Urinary bladder (tissue), 3 donors: ENCODE measurements at regions not wholly inside any gene's neighbourhood (a gene's known extent, or its start where the extent isn't known, plus 50 kb on each side); places are given as distances from the start of the nearest gene placed in this dataset.
"Not testable (repeated sequence)": the region's sequence is repeated elsewhere in the genome, so short reads cannot be mapped to it uniquely, and the experiment has no call there.

Source experiments
- DNase-seq: peaks from one replicate; pipeline ENCODE4 v3.0.0-alpha.2; 2015; ENCODE audit errors: extremely low spot score
- H3K27ac ChIP-seq: one replicate; pipeline ENCODE4 v1.5.1; 2013; ENCODE audit warnings: low read depth, mild to moderate bottlenecking, moderate library complexity
- H3K36me3 ChIP-seq: one replicate; pipeline ENCODE4 v1.6.1; 2013; ENCODE audit warnings: mild to moderate bottlenecking, moderate library complexity; ENCODE audit not compliant: insufficient read depth
- H3K4me1 ChIP-seq: one replicate; pipeline ENCODE4 v1.6.1; 2013; ENCODE audit warnings: mild to moderate bottlenecking, moderate library complexity; ENCODE audit not compliant: insufficient read depth
- H3K4me3 ChIP-seq: one replicate; pipeline ENCODE4 v1.5.1; 2013; ENCODE audit warnings: low read depth, low read length
- WGBS: extraction: QIAGEN DNeasy Blood & Tissue Kit; methylation state at CpG from one replicate; pipeline ENCODE4 v1.1.7; 2013; 5-methylcytosine and 5-hydroxymethylcytosine counted together
- donor health status: healthy with polysubstance abuse.
- donor health status: healthy.

DNA sequence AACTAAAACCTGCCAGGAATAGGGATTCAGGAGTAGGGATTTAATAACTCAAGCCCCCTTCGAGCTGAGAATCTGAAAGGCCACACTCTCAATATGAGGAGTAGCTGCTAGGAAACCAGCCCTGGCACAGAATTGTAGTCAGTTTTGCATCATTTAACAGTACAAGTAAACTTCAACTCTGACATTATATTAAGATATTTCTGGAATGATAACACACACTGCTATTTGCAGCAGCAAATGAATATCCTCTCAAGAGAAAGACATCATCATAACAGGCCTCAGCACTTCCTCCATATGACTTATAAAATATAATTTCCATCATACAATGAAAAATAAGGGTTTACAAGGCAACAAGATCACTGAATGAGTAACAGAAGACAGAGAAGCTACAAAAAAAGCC, 138.2 kb upstream of the RFX3 start:
- Histone ChIP-seq H3K36me3 (no peaks in the 10 kb centered on the region), H3K4me1 (no peaks in the 10 kb centered on the region), H3K4me3 (no peak overlapping the region), H3K27ac (no peak overlapping the region)
- 30% methylated on average over 1 of the region's 1 CpG for WGBS
- DNase-seq, result no peak

DNA sequence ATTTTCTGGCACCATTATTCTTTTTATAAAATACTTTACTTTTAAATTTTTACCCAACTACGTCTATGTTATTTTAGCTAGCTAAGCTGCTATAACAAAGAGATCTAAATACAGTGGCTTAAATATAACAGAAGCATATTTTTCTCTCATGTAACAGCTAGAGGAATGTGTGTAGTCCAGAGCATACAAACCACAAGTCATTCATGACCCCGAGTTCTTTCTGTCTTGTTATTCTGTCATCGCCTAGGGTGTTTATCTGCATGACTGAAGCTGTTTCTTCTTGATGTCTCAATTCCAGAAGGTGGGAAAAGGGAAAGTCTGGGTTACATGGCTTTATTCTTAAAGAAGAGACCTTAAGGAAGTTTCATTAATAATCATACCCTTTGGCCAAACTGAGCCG, 136.9 kb upstream of the RFX3 start:
- no peaks in the 10 kb centered on the region for H3K36me3 ChIP-seq
- DNase-seq, result no peak
- H3K4me1 ChIP-seq, result no peaks in the 10 kb centered on the region
- no peak overlapping the region for H3K4me3 ChIP-seq
- no peak overlapping the region for H3K27ac ChIP-seq
- WGBS, result 69% methylated on average over 4 of the region's 4 CpGs

DNA sequence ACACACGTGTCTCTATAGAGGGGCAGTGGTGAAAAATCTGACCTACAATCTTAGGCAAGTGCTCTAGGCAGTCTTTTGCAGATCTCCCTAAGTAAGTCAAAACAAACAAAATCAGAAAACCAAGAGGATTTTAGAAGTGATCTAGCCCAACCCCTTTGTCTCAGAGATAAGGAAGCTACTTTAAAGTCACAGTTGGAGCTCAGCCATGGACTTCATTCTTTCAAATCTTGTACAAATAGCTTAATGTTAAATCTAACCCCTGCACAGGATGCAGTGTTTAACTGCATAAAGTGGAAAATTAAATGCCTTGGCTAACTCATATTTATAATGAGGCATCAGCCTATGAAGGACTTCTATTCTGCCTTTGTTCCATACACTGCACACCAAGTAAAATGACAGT, 135.1 kb upstream of the RFX3 start:
- no peaks in the 10 kb centered on the region for H3K4me1 ChIP-seq
- 63% methylated on average over 1 of the region's 1 CpG for WGBS
- DNase-seq, result no peak
- no peak overlapping the region for H3K4me3 ChIP-seq
- no peak overlapping the region for H3K27ac ChIP-seq
- H3K36me3 ChIP-seq, result no peaks in the 10 kb centered on the region

DNA sequence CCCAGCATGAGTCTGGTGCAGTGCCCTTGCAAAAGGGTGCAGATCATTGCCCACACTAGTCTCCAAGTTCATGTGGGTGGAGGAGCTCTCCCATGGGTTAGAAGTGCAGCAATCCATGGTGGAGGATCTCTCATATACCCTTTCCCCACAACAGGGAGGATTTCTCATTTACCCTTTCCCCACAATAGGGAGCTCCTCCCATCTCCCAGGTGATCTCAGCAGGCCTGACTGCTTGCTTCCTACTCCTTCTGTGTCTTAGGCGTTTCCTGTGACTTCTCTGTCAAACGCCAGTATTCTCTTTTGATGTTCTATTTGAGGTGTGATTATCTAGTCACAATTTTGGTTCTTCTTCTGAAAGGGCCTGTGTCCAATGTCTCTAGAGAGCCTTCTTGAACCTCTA, 133.8 kb upstream of the RFX3 start:
- H3K27ac ChIP-seq, result no peak overlapping the region
- DNase-seq, result no peak
- H3K36me3 ChIP-seq, result no peaks in the 10 kb centered on the region
- no peak overlapping the region for H3K4me3 ChIP-seq
- H3K4me1 ChIP-seq, result no peaks in the 10 kb centered on the region
- 78% methylated on average over 2 of the region's 2 CpGs for WGBS

DNA sequence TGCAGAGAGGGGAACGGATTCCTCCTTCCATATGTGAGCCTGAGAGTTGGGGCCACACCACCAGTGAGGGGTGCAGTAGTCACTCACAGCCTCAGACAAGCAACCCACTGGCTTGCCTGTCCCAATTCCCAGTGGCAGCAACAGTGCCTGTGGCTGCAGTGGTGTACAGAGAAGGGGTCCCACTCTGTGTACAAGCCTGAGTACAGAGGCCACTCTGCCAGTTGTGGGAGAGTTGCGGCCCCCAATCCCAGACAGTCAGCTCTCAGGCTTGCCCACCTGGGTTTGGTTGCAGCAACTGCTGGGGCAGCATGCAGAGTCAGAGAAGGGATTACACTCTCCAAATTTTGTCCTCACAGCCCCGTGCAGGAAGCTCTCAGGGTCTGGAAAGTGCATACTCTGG, 133.2 kb upstream of the RFX3 start:
- WGBS, result 88% methylated on average over 3 of the region's 3 CpGs
- no peak overlapping the region for H3K27ac ChIP-seq
- no peak for DNase-seq
- no peaks in the 10 kb centered on the region for H3K36me3 ChIP-seq
- H3K4me3 ChIP-seq, result no peak overlapping the region
- H3K4me1 ChIP-seq, result no peaks in the 10 kb centered on the region

DNA sequence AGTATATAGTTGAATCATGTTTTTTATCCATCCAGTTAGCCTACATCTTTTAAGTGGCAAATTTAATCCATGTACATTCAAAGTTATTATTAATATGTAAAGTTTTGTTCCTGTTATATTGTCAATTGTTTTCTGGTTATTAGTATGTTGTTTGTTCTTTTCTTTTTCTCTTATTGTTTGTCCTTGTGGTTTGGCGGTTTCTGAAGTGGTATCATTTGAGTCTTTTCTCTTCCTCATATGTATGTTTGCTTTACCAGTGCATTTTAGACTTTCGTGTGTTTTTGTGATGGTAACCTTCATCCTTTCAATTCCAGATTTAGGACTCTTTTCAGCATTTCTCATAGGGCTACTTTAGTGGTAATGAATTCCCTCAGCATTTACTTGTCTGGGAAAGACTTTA, 130.4 kb upstream of the RFX3 start:
- H3K4me1 ChIP-seq, result no peaks in the 10 kb centered on the region
- no peak for DNase-seq
- 94% methylated on average over 2 of the region's 2 CpGs for WGBS
- H3K27ac ChIP-seq, result no peak overlapping the region
- H3K4me3 ChIP-seq, result no peak overlapping the region
- H3K36me3 ChIP-seq, result no peaks in the 10 kb centered on the region

DNA sequence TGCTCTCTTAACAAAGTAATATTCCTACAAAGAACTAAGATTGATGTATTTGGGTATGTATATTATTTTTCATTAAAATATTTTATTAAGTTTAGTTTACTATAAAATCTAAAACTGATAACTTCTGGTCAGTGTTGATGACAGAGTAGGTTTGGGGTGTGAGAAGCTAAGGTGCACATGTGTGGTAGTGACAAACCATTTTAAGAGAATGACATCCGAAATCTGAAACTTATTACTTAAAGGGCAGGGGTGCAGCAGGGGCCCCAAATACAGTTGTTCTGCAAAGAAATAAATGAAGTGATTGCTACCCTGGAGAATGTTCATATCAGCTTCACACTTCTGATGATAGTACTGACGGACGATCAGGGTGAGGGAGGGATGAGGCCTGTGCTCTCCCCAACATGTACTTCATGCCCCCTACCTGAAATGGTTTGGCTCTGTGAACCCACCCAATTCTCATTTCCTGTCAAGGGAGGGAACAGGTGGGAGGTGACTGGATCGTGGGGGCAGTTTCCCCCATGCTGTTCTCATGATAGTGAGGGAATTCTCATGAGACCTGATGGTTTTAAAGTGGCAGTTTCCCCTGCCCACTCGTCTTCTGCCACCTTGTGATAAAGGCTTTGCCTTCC, 125.3 kb upstream of the RFX3 start:
- no peaks in the 10 kb centered on the region for H3K4me1 ChIP-seq
- H3K4me3 ChIP-seq, result no peak overlapping the region
- no peak overlapping the region for H3K27ac ChIP-seq
- 64% methylated on average over 5 of the region's 5 CpGs for WGBS
- DNase-seq, result no peak
- no peaks in the 10 kb centered on the region for H3K36me3 ChIP-seq

DNA sequence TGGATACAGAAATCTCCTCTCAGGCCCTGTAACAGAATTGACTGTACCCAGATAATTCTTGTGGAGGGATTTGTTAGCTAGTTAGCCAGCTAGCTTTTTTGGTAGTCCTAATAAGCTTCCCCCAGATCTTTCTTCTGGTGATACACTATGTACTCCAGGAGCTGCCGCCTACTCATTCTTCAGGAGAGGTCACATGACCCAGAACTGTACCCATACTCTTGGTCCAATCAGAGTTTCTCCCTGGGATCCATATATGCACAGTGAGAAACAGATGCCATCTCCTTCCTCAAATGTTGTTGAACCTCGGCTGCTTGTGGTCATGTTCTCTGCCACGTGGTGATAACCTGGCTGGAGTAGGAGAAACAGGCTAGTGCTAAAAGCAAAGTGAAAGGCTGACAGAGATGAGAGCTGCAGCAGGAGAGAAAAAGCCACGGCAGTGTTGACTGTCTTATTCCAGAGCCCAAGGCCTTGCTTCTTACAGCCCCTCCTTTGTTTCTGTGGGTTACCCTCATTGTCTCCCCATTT, 123.0 kb upstream of the RFX3 start:
- WGBS, result 83% methylated on average over 4 of the region's 4 CpGs
- no peak for DNase-seq
- Histone ChIP-seq H3K27ac (no peak overlapping the region), H3K36me3 (no peaks in the 10 kb centered on the region), H3K4me3 (no peak overlapping the region), H3K4me1 (no peaks in the 10 kb centered on the region)

DNA sequence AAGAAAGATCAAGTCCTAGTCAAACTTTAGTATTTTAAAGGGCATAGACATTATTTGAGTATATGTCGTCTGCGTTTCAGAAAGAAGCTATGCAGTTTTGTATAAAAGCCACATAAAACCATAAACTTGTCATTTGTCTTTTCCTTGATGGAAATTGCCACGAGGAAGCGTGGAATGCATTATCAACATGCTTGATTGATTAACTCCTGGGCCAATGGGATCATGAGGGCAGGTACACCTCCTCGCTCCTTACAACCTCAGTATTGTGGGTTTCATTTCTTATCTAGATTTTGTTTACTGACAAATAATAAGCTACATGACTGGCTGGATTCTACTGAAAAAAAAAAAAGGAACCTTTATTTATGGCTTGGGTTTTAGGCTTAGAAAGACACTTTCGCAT, 122.5 kb upstream of the RFX3 start:
- Histone ChIP-seq H3K4me1 (no peaks in the 10 kb centered on the region), H3K27ac (no peak overlapping the region), H3K36me3 (no peaks in the 10 kb centered on the region), H3K4me3 (no peak overlapping the region)
- no peak for DNase-seq
- WGBS, result 62% methylated on average over 6 of the region's 6 CpGs

DNA sequence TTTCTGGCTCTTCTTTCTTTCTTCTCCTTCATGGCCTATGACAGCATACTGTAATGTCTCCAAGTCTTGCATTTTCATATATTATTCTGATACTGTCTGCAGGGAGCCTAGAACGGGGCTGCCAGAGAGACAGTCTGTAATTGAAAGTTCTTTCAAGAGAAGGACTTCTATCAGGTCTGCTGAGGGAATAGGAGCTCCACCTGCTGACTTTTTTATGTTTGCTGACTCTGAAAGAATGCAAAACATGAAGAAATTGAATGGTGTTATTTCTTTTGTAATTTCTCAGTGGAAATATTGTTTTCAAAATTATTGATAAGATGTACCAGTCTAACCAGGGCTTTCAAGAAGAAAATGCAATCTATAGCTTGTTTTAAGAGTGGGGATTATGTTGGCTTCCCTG, 121.9 kb upstream of the RFX3 start:
- no peaks in the 10 kb centered on the region for H3K4me1 ChIP-seq
- H3K4me3 ChIP-seq, result no peak overlapping the region
- DNase-seq, result no peak
- no peaks in the 10 kb centered on the region for H3K36me3 ChIP-seq
- 63% methylated on average over 1 of the region's 1 CpG for WGBS
- H3K27ac ChIP-seq, result no peak overlapping the region

DNA sequence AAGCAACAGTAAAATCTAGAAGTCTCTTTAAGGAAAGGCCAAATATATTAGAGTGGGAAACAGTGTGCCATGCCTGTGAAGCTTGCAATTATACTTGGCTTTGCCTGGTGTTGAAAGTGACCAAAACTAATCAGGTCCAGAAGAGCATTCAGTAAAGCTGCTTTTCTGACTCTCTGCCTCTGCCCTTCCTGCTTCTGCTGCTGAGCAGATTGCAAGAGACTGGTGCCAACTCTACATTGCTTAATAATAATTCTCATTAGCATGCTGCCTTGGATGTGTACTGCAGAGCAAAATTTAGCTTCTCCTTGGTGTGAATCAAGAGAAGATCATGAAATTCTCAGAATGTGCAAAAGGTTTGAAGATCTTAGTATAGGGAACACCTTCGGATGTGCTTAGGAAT, 120.4 kb upstream of the RFX3 start:
- Histone ChIP-seq H3K4me1 (no peaks in the 10 kb centered on the region), H3K36me3 (no peaks in the 10 kb centered on the region), H3K27ac (no peak overlapping the region), H3K4me3 (no peak overlapping the region)
- 95% methylated on average over 1 of the region's 1 CpG for WGBS
- no peak for DNase-seq

DNA sequence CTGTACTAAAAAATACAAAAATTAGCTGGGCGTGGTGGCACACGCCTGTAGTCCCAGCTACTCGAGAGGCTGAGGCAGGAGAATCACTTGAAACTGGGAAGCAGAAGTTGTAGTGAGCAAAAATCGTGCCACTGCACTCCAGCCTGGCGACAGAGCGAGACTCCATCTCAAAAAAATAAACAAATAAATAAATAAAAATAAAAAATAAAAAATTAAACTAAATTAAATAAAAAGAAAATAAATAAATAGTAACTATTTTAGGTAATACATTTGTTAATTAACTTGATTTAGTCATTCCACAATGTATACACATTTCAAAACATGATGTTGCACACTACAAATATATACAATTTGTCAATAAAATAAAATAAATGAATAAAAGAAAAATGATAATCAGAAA, 116.3 kb upstream of the RFX3 start:
- WGBS, result 97% methylated on average over 6 of the region's 6 CpGs
- H3K4me1 ChIP-seq, H3K4me3 ChIP-seq, H3K27ac ChIP-seq, H3K36me3 ChIP-seq, DNase-seq: not testable (repeated sequence)

DNA sequence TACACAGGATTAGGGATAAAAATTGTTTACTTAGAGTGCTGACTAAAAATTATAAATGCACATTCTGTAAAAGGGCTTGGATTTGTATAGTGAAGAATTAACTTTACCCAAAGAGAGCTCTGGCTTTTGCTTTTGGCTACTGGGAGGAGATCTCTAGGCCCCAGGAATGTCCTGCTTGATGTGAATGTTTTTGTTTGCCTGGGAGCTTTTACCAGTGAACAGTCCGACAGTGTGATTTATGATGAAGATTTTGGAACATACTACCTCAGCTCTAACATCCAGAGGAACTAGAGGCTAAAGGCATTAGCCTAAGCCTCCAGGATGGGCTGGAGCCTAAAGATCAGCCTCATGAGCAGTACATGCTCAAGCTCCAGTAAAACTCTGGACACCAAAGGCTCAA, 103.7 kb upstream of the RFX3 start:
- WGBS, result 29% methylated on average over 1 of the region's 1 CpG

DNA sequence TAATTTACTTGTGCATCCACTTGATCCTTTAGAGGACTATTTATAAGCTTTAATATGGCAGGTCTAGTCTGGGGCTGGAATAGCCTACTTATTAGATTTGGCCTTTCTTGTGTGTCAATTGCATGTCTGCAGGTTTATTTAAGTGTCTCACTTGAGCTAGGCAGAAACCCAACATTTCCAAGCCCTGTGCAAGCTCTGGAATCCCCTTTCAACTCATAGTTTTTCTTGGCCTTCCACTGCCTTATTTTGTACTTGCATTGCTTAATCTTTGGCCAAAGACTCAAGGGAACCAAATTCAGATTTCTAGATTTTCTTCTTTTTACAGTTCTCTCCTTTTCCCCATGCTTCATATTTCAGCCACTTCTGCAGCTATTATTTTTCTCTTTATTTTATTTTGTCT, 102.4 kb upstream of the RFX3 start:
- Histone ChIP-seq H3K4me1 (no peaks in the 10 kb centered on the region), H3K36me3 (no peaks in the 10 kb centered on the region), H3K4me3 (no peak overlapping the region), H3K27ac (no peak overlapping the region)
- DNase-seq, result no peak

More for the DNA sequence above, 103.7 kb upstream of the RFX3 start:
- DNase-seq, result no peak
- Histone ChIP-seq H3K4me1 (no peaks in the 10 kb centered on the region), H3K4me3 (no peak overlapping the region), H3K27ac (no peak overlapping the region), H3K36me3 (no peaks in the 10 kb centered on the region)

DNA sequence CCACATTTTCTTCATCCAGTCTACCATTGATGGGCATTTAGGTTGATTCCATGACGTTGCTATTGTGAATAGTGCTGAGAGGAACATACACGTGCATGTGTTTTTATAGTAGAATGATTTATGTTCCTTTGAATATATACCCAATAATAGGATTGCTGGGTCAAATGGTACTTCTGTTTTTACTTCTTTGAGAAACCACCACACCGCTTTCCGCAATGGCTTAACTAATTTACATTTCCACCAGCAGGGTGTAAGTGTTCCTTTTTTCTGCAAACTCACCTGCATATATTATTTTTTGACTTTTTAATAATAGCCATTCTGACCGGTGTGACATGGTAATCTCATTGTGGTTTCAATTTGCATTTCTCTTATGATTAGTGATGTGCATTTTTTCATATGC, 82.2 kb upstream of the RFX3 start:
- 76% methylated on average over 5 of the region's 5 CpGs for WGBS
- no peak overlapping the region for H3K4me3 ChIP-seq
- no peak overlapping the region for H3K27ac ChIP-seq
- no peak for DNase-seq
- no peaks in the 10 kb centered on the region for H3K4me1 ChIP-seq
- H3K36me3 ChIP-seq, result no peaks in the 10 kb centered on the region
